Activated CD8-positive, alpha-beta memory T cell treated with anti-CD3 and anti-CD28 coated beads for 4 hours (primary cell): ENCODE measurements at regions not wholly inside any gene's neighbourhood (a gene's known extent, or its start where the extent isn't known, plus 50 kb on each side); places are given as distances from the start of the nearest gene placed in this dataset.
"Not testable (repeated sequence)": the region's sequence is repeated elsewhere in the genome, so short reads cannot be mapped to it uniquely, and the experiment has no call there.

Source experiments
- DNase-seq, 2 donors: peaks; one replicate each; pipeline ENCODE4 v3.0.0-alpha.2; 2020; ENCODE audit warnings: low read depth in 2 of 2

DNA sequence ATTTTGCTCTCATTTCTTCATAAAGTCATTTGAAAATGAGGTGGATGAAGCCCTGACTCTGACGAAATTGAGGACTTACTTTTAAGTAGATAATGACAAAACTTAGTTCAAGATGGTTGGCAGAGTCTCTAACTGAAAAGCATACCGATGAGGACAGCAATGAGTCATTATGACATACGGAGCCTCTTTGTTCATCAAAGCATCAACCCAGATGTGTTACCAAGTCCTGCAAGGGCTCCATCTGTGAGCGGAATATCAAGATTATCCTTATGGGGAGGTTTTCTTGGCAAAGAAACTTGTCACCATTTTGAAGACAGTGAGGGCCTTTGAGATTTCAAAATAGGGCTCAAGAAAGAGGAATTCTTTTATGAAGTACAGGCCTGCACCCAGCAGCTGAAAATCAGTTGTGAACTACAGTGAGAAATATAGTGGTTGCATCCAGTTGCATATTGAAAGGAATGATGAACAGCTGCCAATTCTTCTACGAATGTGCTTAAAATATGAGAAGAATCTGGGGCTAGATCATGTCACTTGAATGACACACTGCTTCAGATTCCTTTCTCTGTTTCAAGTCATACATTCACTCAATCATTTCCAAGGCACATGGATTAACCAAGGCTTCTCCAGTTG, 86.6 kb upstream of the SLC24A2 start:
- no peak for DNase-seq

DNA sequence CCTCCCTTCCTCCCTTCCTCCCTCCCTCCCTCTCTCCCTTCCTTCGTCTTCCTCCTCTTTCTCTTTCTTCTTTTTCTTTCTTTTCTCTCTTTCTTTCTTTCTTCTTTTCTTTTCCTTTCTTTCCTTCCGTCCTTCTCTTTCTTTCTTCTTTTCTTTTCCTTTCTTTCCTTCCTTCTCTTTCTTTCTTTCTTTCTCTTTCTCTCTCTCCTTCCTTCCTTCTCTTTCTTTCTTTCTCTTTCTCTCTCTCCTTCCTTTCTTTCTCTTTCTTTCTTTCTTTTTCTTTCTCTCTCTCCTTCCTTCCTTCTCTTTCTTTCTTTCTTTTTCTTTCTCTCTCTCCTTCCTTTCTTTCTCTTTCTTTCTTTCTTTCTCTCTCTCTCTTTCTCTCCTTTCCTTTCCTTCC, 84.4 kb upstream of the SLC24A2 start:
- DNase-seq, result not testable (repeated sequence)

DNA sequence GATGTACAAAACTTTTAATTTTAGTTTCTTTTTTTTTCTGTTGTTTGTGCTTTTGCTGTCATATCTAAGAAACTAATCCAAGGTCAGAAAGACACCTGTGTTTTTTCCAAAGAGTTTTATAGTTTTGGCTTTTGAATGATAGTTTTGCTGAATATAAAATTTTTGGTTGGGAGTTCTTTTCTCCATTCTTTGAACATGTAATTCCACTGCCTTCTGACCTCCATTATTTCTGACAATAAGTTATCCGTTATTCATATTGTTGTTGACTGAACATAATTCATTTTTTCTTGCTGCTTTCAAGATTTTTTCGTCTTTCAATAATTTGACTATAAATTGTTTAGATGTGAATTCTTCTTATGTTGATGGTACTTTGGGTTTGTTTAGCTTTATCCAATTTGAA, 82.2 kb upstream of the SLC24A2 start:
- DNase-seq, result no peak

DNA sequence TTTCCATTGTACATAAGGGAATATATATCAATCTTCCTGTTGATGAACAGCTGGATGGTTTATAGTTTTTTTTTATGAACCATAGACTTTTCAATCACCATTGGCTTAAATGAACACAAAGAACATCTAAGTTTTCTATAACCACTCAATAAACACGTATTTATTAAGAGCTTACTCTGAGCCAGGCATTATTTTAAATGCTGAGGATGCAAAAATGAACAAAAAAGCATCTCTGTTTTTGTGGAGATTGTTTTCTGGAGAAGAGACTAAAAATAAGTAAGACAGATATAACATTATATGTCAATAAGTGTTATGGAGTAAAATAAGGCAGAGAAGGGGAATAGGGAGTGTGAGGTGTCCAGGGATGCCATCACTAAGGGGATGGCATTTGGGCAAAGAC, 52.1 kb upstream of the SLC24A2 start:
- DNase-seq, result no peak
